NCI-H774 (cell line): ENCODE measurements at regions not wholly inside any gene's neighbourhood (a gene's known extent, or its start where the extent isn't known, plus 50 kb on each side); places are given as distances from the start of the nearest gene placed in this dataset.
"Not testable (repeated sequence)": the region's sequence is repeated elsewhere in the genome, so short reads cannot be mapped to it uniquely, and the experiment has no call there.

Experiments
- DNase-seq: peaks from one replicate; lab custom pipeline; 2025; lab: John Stamatoyannopoulos, UW

DNA sequence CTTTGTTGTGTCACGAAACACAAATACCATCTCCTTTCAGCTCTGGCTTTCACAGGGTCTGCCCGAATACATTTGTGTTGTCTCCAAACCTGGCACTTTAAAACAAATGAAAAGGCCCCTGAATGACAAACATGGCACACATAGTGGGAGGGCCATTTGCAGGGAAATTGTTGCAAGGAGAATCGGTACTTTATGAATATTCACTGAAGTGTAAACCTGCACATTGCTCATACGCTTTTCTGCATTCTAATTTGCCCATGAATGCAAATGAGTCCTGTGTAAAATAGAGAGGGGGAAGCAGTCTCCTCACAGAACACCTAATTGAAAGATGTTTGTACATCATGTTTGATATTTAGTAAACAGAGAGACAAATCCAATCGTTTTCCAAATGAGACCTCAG lies 82.7 kb upstream of the PCDH8 start:
- DNase-seq = peak; percentile 20

DNA sequence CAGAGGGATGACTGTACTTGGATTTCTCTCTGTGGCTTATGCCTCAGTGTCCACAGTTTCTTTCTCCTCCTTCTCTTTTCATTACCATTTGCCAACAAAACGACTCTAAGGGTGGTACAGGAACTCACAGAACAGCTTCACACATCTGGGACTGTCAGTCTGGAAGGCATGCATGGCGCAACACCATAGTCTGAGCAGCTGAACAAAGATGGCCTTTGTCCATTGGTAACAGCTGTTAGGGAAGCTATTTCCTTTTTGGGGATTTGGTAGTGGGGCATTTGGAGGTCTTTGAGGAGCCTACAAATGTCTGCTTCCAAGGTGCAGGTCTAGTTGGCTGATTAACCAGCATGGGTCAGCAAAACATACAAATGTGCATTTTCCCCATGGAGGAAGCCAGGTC lies 81.4 kb upstream of the PCDH8 start:
- DNase-seq = no peak

DNA sequence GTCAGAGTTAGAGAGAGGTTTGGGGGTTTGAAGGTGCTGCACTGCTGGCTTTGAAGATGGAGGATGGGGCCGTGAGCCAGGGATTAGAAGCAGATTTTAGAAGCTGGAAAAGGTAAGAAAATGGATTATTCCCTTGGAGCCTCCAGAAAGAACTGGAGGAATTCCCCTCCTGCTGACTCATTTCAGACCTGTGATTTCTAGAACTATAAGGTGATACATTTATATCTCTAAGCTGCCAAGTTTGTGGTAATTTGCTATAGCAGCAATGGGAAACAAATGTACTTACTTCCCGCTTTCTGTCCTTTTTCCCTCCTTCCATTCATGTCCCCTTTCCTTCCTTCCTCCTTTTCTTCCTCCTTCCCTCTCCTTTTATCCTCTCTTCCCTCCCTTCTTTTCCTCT lies 78.5 kb upstream of the PCDH8 start:
- no peak for DNase-seq

DNA sequence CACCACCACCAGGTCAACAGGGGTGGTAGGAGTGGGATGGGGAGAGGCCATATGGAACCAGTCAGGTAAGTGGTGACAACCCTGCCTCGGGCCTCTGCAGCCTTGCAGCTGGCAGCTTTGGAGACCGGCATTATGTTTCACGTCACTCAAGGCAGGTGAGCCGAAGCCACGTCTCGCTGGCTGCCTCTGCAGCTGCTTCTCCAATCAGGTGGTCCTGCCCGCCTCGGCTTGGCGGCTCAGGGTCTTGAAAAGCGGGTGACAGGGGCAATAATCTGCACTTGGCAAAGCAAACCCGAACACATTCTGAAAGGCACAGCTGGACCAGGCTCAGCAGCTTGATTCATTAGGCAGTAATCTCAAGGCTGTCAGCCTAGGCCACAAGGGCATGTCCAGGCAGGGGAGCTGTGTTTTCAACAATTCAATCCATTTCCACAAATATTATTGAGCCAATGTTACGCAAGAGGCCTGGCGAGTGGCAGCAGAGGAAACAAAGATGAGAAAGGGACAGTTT lies 77.4 kb upstream of the PCDH8 start:
- DNase-seq = no peak

DNA sequence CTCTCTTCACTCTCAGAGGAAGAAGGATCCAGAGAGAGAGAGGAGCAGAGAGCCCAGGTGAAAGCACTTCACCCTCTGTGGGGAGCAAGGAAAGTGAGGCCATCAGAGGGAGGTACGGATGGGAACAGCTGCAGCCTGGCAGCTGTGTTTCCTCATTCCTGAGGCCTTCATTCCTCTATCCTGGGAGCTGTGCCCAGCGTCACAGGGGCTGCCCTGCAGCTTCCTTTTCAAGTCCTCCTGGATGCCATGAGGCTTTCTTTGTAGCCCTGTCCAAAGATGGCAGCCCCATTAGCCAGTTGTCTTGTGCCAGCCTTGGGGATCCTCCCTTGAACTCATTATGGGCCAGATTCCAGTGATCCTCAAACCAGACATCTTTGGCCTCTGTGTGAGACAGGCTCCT lies 76.8 kb upstream of the PCDH8 start:
- DNase-seq = no peak

DNA sequence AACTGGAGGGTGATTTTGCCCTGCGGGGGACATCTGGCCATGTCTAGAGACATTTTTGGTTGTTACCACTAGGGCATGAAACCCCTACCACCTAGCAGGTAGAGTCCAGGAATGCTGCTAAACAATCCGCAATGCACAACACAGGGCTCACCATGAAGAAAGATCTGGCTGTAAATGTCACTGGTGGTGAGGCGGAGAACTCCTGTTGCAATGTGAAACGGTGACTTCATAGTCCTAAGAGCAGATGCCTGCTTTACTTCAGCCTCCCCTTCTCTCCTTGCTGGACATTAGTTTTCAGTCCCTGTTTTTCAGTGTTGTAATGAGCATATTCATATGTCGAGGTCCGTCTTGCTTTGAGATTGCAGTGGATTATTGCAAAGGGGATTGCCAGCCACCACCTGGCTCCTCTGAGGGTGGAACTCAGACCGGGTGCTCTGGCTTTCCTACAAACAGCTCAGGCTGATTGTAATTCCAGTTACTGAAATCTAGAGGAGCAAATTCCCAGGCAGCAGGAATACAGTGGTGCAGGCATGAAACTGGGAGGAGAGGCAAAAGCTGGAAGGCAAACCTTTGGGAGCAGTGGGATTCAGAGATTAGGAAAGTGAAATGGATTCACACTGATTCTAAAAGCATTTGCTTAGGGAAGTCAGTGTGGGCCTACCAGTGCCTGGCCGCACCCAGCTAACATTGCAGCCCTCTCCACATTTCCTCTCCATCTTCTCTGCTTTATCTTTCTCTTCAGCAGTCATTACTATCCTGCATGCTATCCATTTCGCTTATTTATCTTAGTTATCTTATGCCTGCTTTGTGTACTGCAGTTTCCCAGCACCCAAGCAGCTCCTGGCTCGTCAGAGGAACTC lies 76.1 kb upstream of the PCDH8 start:
- no peak for DNase-seq

DNA sequence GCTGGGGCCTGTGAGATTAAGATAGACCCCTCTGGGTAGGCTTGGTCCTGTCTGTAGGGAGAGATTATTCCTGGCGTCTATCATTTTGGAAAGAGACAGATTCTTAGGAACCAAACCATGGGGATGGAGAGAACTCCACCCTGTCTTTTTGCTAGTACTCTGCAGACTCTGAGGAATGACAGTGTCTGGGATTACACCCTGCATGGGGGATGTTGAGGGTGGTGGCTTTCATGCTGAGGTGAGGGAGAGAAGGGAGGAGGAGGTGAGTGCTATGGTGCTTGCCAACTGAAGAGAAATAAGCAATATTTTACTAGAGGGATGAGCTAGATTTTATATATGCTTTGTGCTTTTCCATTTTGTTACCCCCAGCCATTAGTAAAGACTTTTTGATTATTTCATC lies 74.5 kb upstream of the PCDH8 start:
- no peak for DNase-seq

DNA sequence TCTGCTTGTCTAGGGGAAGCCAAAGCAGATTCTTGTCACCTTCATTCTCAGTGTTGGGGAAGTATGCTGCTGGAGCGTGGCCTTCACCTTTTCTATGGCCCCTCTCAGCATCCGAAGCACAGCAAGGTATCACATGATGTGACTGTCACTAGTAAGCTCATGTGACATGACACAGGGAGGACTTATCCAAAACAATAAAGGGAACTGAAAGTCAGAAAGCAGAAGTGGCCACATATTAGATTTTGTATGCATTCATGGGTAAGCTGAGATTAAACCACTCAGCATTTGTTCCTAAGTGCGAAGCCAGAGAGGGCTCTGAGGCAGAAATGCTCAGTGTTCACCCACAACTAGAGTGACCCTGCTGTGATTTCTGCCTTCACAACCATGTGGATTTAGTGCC lies 72.8 kb upstream of the PCDH8 start:
- no peak for DNase-seq

DNA sequence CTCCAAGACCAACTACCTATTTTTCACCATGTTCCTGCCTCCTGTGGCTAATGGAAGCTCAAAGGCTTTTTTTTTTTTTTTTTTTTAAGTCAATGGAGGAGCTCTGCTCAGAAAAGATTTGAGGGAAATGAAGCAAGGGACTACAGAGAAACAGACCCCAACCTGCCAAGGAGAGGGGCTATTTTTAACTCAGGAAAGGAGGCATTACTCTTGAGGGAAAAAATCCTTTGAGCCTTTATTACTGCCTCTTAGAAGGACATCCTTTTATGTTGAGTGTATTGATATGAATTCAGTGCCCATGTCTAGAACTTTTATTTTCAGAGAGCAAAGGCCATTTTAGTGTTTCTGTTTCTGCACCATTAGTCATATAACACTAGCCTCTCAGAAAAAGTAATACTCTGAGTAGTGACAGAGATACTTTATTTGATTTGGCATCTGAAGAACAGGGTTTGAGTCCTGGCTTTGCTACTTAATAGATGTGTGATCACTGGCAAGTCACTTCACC lies 68.1 kb upstream of the PCDH8 start:
- DNase-seq = no peak

DNA sequence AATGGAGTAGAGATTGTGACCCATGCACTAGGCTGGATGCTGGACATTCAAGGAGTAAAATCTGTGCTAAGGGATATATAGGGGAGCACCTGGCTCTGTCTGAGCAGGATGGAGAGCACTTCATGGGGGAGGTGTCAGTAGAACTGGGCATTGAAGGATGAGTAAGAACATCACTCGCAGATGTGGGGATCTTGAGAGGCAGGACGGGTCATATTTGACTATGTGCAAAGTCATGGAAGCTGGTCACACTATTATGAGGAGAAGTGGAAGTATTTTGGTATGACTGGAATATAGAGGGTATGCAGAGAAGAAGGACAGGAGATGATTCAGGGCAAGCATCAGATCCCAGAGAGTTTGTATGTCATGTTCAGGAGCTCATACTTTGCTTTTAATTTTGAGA lies 62.9 kb upstream of the PCDH8 start:
- no peak for DNase-seq

DNA sequence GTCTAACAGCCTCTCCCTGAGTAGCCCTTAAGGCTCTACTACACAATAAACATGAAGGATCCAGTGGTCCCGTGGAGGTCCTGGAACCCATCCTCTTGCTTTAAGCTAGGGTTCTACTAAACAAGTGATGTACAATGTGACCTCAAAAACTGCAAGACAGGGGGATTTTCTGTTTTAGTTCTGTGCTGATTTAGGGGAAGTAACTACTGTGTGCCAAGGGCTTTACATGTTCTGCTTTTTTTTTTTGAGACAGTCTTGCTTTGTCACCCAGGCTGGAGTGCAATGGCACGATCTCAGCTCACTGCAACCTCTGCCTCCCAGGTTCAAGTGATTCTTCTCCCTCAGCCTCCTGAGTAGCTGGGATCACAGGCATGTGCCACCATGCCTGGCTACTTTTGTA lies 61.9 kb upstream of the PCDH8 start:
- DNase-seq = not testable (repeated sequence)

DNA sequence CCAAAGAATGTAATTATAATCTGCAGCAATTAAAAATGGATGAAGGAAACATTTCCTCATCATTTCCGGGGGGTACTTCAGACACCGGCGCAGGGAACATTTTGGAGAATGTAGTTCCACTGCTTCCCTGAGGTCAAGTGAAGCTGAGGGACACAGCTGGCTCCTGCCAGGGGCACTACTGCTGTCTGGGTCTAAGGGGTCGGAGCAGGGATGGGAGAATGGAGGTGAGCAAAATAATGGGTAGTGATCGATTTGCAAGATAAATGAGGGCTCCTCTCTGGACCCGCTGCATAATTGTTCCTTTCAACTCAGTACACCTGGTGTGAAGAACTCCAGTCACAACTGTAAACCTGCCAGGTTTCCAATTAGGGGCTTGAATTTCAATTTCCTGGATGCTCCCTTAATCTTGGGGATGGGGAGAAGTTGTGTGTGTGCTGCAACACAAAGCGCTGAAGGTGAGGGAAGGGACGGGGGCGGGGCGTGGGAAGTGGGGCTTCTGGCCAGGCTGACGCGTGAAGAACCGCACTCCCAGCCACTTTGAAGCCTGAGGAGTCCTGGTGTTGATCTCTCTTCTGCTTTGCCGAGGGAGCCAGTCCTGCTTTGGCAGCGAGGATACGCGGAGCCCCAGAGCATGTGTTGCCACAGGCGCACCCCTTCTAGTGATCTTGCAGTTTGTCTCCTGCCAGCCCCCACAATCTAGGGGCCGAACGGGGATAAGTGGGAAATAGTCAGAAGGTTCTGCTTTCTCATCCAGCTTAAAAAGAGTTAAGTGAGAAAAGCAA lies 57.9 kb upstream of the PCDH8 start:
- DNase-seq = no peak

DNA sequence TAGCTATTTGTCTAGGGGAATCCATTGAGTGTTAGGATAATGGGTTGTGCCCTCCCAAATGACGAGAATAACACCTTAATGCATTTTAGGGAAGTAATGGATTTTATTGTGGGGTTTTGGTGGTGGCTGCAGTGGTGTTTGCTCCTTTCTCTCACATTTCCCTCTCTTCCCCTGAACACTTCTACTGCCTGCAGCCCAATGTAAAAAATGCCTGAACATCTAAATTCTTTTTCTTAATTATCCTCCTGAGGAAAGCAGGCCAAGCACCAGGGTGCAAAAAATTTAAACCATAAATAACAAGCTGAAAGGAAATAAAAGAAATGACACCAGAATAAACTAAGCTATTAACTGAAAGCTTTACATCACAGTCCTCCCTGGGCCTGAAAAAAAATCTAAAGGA lies 57.3 kb upstream of the PCDH8 start:
- DNase-seq = no peak

DNA sequence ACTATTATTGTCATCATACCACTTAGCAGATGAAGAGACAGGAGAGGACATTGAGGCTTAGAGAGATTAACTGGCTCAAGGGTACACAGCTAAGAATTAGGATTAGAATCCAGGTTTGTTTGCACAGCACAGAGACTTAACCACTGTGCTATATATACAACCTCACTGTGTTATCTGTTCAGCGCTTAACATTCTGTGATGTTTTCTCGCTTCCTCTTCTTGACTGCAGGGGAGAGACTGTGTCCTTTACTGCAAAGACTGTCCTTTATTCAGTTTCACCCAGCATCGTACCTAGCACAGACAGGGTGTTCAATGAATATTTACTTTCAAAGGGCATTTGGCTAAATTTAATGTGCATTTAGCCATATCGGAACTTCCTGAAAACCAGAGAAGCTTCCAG lies 54.9 kb upstream of the PCDH8 start:
- no peak for DNase-seq

DNA sequence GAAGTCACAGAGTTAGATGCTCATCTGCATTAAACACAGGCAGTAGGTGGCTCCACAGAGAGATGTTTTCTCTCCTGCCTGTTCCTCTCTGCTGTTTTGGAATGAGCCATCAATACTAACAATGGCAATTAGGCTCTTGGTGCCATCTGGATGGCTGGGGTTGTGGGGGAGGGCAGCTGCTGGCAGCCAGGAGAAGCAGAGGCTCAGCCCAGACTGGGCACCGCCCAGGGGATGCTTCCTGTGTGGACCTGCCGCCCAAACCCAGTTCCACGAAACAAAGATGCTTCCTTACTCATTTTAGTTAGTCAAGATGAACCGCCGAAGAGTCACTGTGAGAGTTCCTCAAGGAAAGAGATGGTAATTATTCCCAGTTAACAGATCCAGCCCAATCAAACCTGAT lies 50.8 kb upstream of the PCDH8 start:
- DNase-seq = no peak
